ENCODE measurements at regions not wholly inside any gene's neighbourhood (a gene's known extent, or its start where the extent isn't known, plus 50 kb on each side); places are given as distances from the start of the nearest gene placed in this dataset.

DNA sequence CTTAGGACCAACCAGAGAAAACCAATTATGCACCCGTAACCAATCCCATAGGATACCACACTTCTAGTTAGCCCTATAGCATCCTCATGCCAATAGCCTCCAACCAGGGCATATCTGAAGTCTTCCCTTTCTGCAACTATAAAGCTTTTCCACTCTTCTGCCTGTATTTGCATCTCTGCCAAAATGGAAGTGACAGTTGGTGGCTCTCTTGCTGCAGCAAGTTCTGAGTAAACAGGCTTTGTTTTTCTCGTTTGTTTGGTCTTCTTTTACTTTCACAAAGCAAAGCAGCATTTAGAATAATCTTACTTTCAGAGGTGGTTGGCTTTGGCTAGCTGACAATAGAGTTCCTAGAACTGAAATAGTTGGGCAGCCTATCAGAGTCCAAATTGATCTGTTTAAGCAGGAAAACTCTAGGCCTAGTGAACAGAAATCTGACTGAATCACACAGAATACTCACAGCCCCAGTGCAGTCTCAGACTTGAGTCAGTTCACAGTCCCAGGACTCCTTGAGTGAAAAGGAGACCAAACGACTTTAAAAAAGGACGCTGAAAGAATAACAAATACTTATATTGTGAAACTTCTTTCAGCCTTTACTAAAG, 1029.7 kb upstream of the LRFN5 start:
- Histone ChIP-seq H3K4me1 (no peaks in the 10 kb centered on the region), H3K36me3 (no peaks in the 10 kb centered on the region), H3K9me3 (no peaks in the 10 kb centered on the region), H3K27me3 (no peaks in the 10 kb centered on the region), H3K27ac (no peak overlapping the region), H3K4me3 (no peak overlapping the region)
- TF ChIP-seq POLR2A (IDR thresholded peaks at IDR 0.05) (no peak), EP300 (IDR thresholded peaks at IDR 0.05) (no peak)
- TF ChIP-seq, protein P1, sequence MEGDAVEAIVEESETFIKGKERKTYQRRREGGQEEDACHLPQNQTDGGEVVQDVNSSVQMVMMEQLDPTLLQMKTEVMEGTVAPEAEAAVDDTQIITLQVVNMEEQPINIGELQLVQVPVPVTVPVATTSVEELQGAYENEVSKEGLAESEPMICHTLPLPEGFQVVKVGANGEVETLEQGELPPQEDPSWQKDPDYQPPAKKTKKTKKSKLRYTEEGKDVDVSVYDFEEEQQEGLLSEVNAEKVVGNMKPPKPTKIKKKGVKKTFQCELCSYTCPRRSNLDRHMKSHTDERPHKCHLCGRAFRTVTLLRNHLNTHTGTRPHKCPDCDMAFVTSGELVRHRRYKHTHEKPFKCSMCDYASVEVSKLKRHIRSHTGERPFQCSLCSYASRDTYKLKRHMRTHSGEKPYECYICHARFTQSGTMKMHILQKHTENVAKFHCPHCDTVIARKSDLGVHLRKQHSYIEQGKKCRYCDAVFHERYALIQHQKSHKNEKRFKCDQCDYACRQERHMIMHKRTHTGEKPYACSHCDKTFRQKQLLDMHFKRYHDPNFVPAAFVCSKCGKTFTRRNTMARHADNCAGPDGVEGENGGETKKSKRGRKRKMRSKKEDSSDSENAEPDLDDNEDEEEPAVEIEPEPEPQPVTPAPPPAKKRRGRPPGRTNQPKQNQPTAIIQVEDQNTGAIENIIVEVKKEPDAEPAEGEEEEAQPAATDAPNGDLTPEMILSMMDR (IDR thresholded peaks at IDR 0.05), result no peak
- no peak for DNase-seq (ENCODE audit: low spot score in 2 of 2)
- WGBS, 2 donors, result 64 to 68% methylated on average over 4 of the region's 4 CpGs

GRCh38 chr14:40574780-40575179, 1031.9 kb upstream of the LRFN5 start:
- no peaks in the 10 kb centered on the region for H3K36me3 ChIP-seq
- H3K27ac ChIP-seq, result no peak overlapping the region
- H3K27me3 ChIP-seq, result no peaks in the 10 kb centered on the region
- WGBS, 2 donors, result 42 to 43% methylated on average over 3 of the region's 3 CpGs
- TF ChIP-seq POLR2A (IDR thresholded peaks at IDR 0.05) (no peak), EP300 (IDR thresholded peaks at IDR 0.05) (no peak)
- TF ChIP-seq, protein P1 (IDR thresholded peaks at IDR 0.05), result no peak
- no peaks in the 10 kb centered on the region for H3K9me3 ChIP-seq
- no peak overlapping the region for H3K4me3 ChIP-seq
- H3K4me1 ChIP-seq, result no peaks in the 10 kb centered on the region
- DNase-seq (ENCODE audit: low spot score in 2 of 2), result no peak

DNA sequence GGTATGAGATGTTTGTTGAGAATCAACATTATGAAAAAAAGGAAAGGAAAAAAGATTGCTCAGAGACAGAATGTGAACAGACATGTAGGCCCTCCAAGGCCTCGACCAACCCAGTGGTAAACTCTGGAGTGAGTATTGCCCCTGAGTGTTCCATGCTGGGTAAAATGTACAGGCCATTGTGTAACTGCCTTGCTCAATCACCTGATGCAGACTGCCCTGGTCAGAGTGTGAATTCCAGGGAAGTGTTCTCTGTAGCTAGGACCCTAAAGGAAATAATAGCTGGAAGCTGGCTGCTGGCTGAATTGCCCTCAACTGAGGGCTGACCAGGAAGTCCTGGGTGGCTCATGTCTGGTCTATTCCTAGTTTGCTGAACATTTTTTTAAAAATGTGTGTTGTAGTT, 1081.4 kb upstream of the LRFN5 start:
- TF ChIP-seq, protein P1 (IDR thresholded peaks at IDR 0.05), result no peak
- TF ChIP-seq POLR2A (IDR thresholded peaks at IDR 0.05), result no peak
- TF ChIP-seq EP300 (IDR thresholded peaks at IDR 0.05), result no peak
- Histone ChIP-seq H3K9me3 (no peaks in the 10 kb centered on the region), H3K27me3 (no peaks in the 10 kb centered on the region), H3K36me3 (no peaks in the 10 kb centered on the region), H3K4me3 (no peak overlapping the region), H3K27ac (no peak overlapping the region), H3K4me1 (no peaks in the 10 kb centered on the region)
- WGBS, 2 donors, result 48 to 59% methylated on average over 1 of the region's 1 CpG
- DNase-seq (ENCODE audit: low spot score in 2 of 2), result no peak

DNA sequence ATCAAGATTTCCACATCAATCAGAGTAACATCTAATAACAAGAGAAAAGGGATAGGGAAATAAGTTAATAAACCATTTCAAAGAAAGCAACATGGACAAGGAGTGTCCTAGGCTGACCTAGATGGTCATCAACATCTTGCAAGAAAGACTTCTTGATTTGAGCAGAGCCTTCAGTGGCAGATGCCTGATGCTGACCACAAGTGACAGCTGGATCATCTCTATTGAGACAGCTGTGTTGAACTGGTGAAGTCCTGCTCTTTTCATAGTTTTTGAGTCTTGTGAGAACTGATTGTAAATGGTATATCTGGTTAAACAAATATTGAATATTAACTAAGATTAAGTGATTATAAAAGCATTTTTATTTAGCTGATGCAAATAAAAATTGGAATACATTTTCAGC, 1083.6 kb upstream of the LRFN5 start:
- TF ChIP-seq, protein P1 (IDR thresholded peaks at IDR 0.05), result no peak
- no peak for TF ChIP-seq EP300 (IDR thresholded peaks at IDR 0.05)
- TF ChIP-seq POLR2A (IDR thresholded peaks at IDR 0.05), result no peak
- no peak for DNase-seq (ENCODE audit: low spot score in 2 of 2)

DNA sequence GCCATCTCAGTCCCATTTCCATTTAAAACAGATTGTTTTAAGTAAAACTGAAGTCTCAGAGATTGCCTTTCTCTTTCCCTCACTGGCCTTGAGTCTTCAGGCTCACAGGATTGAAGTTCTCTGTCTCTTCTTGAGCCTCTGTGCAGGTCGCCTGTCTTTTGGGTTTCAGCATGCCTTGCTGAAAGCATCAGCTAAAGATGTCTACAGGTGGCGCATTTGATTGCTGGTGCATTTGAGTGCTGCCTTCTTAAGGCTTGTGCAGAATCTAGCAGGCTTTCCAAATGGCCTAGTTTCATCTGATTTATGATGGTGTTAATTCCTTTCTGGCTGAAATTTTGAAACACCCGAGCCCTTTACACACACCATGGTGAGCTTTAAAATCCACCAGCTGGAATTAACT, 1062.2 kb upstream of the FBXO33 start:
- Histone ChIP-seq H3K27ac (no peak overlapping the region), H3K9me3 (no peaks in the 10 kb centered on the region), H3K36me3 (no peaks in the 10 kb centered on the region), H3K4me1 (no peaks in the 10 kb centered on the region), H3K27me3 (no peaks in the 10 kb centered on the region), H3K4me3 (no peak overlapping the region)
- no peak for DNase-seq (ENCODE audit: low spot score in 2 of 2)
- TF ChIP-seq POLR2A (IDR thresholded peaks at IDR 0.05) (no peak), EP300 (IDR thresholded peaks at IDR 0.05) (no peak)
- TF ChIP-seq, protein P1 (IDR thresholded peaks at IDR 0.05), result no peak
- 60 to 78% methylated on average over 3 of the region's 3 CpGs for WGBS, 2 donors

More for the DNA sequence above, 1083.6 kb upstream of the LRFN5 start:
- Histone ChIP-seq H3K4me1 (no peaks in the 10 kb centered on the region), H3K36me3 (no peaks in the 10 kb centered on the region), H3K4me3 (no peak overlapping the region), H3K27ac (no peak overlapping the region), H3K9me3 (no peaks in the 10 kb centered on the region), H3K27me3 (no peaks in the 10 kb centered on the region)
